Adrenal gland (tissue), 5 donors: ENCODE measurements at regions not wholly inside any gene's neighbourhood (a gene's known extent, or its start where the extent isn't known, plus 50 kb on each side); places are given as distances from the start of the nearest gene placed in this dataset.

Source experiments
- POLR2A ChIP-seq, 2 donors: fragments of 450-650 bp; IDR thresholded peaks; one replicate each; pipeline ENCODE4 v1.6.1; 2017; ENCODE audit warnings: antibody characterized with exemption in 2 of 2, mild to moderate bottlenecking in 2 of 2, moderate library complexity in 1 of 2
- TF ChIP-seq, protein P1 (sequence below), 6 experiments: fragments of 450-650 bp in 4 of 6; fragments of 200-600 bp in 2 of 6; sonication (generic) in 1 of 6; IDR thresholded peaks; 1 replicate in 5 of 6; 2 replicates in 1 of 6; pipeline versions ENCODE4 v1.5.1 to v1.8.0; 2016 to 2021; ENCODE audit warnings: antibody characterized with exemption in 6 of 6, mild to moderate bottlenecking in 2 of 6, moderate library complexity in 1 of 6
- donor health status: DM: no; HTN: no; CAD: no.

DNA sequence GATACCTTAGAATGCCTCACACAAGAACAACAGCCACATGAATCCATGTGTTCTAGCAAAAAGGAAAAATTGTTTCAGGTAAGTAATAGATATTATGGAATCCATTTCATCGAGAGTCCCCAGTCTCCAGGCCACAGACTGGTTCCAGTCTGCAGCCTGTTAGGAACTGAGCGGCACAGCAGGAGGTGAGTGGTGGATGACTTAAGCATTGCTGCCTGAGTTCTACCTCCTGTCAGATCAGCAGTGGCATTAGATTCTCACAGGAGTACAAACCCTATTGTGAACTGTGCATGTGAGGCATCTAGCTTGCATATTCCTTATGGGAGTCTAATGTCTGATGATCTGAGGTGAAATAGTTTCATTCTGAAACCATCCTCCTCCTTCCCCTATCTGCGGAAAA lies 207.0 kb downstream of the CSNK1G3 start:
- TF ChIP-seq, protein P1, sequence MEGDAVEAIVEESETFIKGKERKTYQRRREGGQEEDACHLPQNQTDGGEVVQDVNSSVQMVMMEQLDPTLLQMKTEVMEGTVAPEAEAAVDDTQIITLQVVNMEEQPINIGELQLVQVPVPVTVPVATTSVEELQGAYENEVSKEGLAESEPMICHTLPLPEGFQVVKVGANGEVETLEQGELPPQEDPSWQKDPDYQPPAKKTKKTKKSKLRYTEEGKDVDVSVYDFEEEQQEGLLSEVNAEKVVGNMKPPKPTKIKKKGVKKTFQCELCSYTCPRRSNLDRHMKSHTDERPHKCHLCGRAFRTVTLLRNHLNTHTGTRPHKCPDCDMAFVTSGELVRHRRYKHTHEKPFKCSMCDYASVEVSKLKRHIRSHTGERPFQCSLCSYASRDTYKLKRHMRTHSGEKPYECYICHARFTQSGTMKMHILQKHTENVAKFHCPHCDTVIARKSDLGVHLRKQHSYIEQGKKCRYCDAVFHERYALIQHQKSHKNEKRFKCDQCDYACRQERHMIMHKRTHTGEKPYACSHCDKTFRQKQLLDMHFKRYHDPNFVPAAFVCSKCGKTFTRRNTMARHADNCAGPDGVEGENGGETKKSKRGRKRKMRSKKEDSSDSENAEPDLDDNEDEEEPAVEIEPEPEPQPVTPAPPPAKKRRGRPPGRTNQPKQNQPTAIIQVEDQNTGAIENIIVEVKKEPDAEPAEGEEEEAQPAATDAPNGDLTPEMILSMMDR (IDR thresholded peaks at IDR 0.05): no peak
- TF ChIP-seq POLR2A (IDR thresholded peaks at IDR 0.05): no peak
